IMR-90 (cell line): ENCODE measurements at regions not wholly inside any gene's neighbourhood (a gene's known extent, or its start where the extent isn't known, plus 50 kb on each side); places are given as distances from the start of the nearest gene placed in this dataset.

ENCODE experiments used
- ATAC-seq: fragments of 200-7000 bp; cut with Tn5 transposase; 2 replicates; pipeline ENCODE4 v1.9.1; 2020; ENCODE audit warnings: low read depth, mild to moderate bottlenecking, moderate library complexity
- BruUV-seq: library from RNA; stranded (reverse); fragments of 400-500 nt; replicated peaks from 2 replicates; lab custom pipeline; 2021; lab: Mats Ljungman, UMichigan
- CTCF ChIA-PET: fragments of 300-600 bp; formaldehyde crosslinking; extraction: SDS; loops from one replicate; lab custom pipeline; 2021; ENCODE audit warnings: antibody characterized with exemption; lab: Yijun Ruan, JAX
- POLR2A ChIA-PET: fragments of 300-600 bp; sonication (Branson Sonifier 250); formaldehyde crosslinking; loops from one replicate; lab custom pipeline; 2022; ENCODE audit warnings: antibody characterized with exemption; ENCODE audit not compliant: unreplicated experiment; lab: Charles Lee
- DNase-seq: peaks from one replicate; pipeline ENCODE4 v3.0.0; 2013
- H2AFZ ChIP-seq: replicated peaks from 2 replicates; pipeline ENCODE3; 2013; ENCODE audit warnings: low read length, mild to moderate bottlenecking; ENCODE audit not compliant: poor library complexity
- H2AK5ac ChIP-seq: 2 replicates; pipeline ENCODE4 v1.6.1; 2013; ENCODE audit warnings: low read depth, low read length, inconsistent platforms
- H2AK9ac ChIP-seq: replicated peaks from 2 replicates; pipeline ENCODE3; 2013; ENCODE audit warnings: mild to moderate bottlenecking, low read depth, low read length, moderate library complexity; ENCODE audit not compliant: poor library complexity
- H2BK120ac ChIP-seq: 2 replicates; pipeline ENCODE4 v1.6.1; 2013; ENCODE audit warnings: low read depth, low read length, inconsistent platforms
- H2BK15ac ChIP-seq: 3 replicates; pipeline ENCODE4 v1.6.1; 2013; ENCODE audit warnings: low read depth, low read length, inconsistent platforms
- H2BK20ac ChIP-seq: 2 replicates; pipeline ENCODE4 v1.6.1; 2013; ENCODE audit warnings: low read depth, mild to moderate bottlenecking, inconsistent platforms, low read length, moderate library complexity
- H2BK5ac ChIP-seq: 2 replicates; pipeline ENCODE4 v1.6.1; 2013; ENCODE audit warnings: mild to moderate bottlenecking, low read depth, low read length, inconsistent platforms; ENCODE audit not compliant: poor library complexity, severe bottlenecking
- H3K14ac ChIP-seq: replicated peaks from 2 replicates; pipeline ENCODE4 v1.6.1; 2013; ENCODE audit warnings: low read depth, low read length, inconsistent platforms
- H3K18ac ChIP-seq: 2 replicates; pipeline ENCODE4 v1.6.1; 2013; ENCODE audit warnings: low read depth, low read length, control low read depth
- H3K23ac ChIP-seq: 2 replicates; pipeline ENCODE4 v1.6.1; 2013; ENCODE audit warnings: low read depth, low read length, inconsistent platforms
- H3K27ac ChIP-seq: 2 replicates; pipeline ENCODE4 v1.5.1; 2013; ENCODE audit warnings: mild to moderate bottlenecking, control low read depth, low read length; ENCODE audit not compliant: insufficient read depth
- H3K27me3 ChIP-seq: 2 replicates; pipeline ENCODE4 v1.6.1; 2013; ENCODE audit warnings: low read length; ENCODE audit not compliant: control insufficient read depth, insufficient read depth
- H3K36me3 ChIP-seq: 2 replicates; pipeline ENCODE4 v1.6.1; 2013; ENCODE audit warnings: low read length, mixed read lengths; ENCODE audit not compliant: control insufficient read depth, insufficient read depth
- H3K4ac ChIP-seq: 2 replicates; pipeline ENCODE4 v1.6.1; 2013; ENCODE audit warnings: low read depth, low read length, inconsistent platforms
- H3K4me1 ChIP-seq: 2 replicates; pipeline ENCODE4 v1.6.1; 2013; ENCODE audit warnings: low read length, mixed read lengths; ENCODE audit not compliant: control insufficient read depth, insufficient read depth
- H3K4me2 ChIP-seq: 2 replicates; pipeline ENCODE4 v1.6.1; 2013; ENCODE audit warnings: low read depth, mild to moderate bottlenecking, control low read depth, low read length, moderate library complexity
- H3K4me3 ChIP-seq: 2 replicates; pipeline ENCODE4 v1.5.1; 2013; ENCODE audit warnings: low read depth, mild to moderate bottlenecking, control low read depth, low read length, moderate library complexity; ENCODE audit not compliant: insufficient read depth
- H3K56ac ChIP-seq: 2 replicates; pipeline ENCODE4 v1.6.1; 2013; ENCODE audit warnings: low read length, inconsistent platforms; ENCODE audit not compliant: insufficient read depth; ENCODE audit errors: extremely low read depth
- H3K79me1 ChIP-seq, 2 experiments: 2 replicates each; pipeline ENCODE4 v1.6.1; 2013; ENCODE audit warnings: low read length in 2 of 2, inconsistent platforms in 1 of 2, low read depth in 1 of 2
- H3K9ac ChIP-seq: 2 replicates; pipeline ENCODE4 v1.6.1; 2013; ENCODE audit warnings: low read depth, low read length, control low read depth
- H3K9me1 ChIP-seq: 2 replicates; pipeline ENCODE4 v1.6.1; 2013; ENCODE audit warnings: low read length, inconsistent platforms; ENCODE audit not compliant: insufficient read depth
- H3K9me3 ChIP-seq: 2 replicates; pipeline ENCODE4 v1.6.1; 2013; ENCODE audit warnings: low read length; ENCODE audit not compliant: control insufficient read depth, insufficient read depth
- H4K20me1 ChIP-seq: 2 replicates; pipeline ENCODE4 v1.6.1; 2013; ENCODE audit warnings: low read length, inconsistent platforms; ENCODE audit not compliant: insufficient read depth
- H4K5ac ChIP-seq: 2 replicates; pipeline ENCODE4 v1.6.1; 2013; ENCODE audit warnings: mild to moderate bottlenecking, low read depth, low read length, control low read depth
- H4K8ac ChIP-seq, 2 experiments: 2 replicates each; pipeline ENCODE4 v1.6.1; 2013; ENCODE audit warnings: low read depth in 2 of 2, low read length in 2 of 2, control low read depth in 1 of 2, inconsistent platforms in 1 of 2
- H4K91ac ChIP-seq: 2 replicates; pipeline ENCODE4 v1.6.1; 2013; ENCODE audit warnings: low read depth, low read length, inconsistent platforms; ENCODE audit not compliant: insufficient read depth
- MAFK ChIP-seq: IDR thresholded peaks from 2 replicates; pipeline ENCODE4 v1.6.1; 2012; ENCODE audit warnings: low read depth, low read length, improper control_type of control experiment
- POLR2A ChIP-seq: IDR thresholded peaks from 2 replicates; pipeline ENCODE4 v1.6.1; 2012; ENCODE audit warnings: mild to moderate bottlenecking, low read depth, low read length
- WGBS, 2 experiments: methylation state at CpG; one replicate each; pipeline versions ENCODE4 v1.1.5 to v1.1.7; 2013; ENCODE audit warnings: missing lambda C conversion rate in 2 of 2; ENCODE audit not compliant: insufficient read length in 1 of 2; ENCODE audit errors: extremely low coverage in 2 of 2; 5-methylcytosine and 5-hydroxymethylcytosine counted together
- dilution Hi-C: fragments of 300-500 bp; cut with HindIII; formaldehyde crosslinking; loops from one replicate; pipeline ENCODE4 v1.14.3; 2018; ENCODE audit warnings: low sequenced_read_pairs; ENCODE audit not compliant: unreplicated experiment
- in situ Hi-C: fragments of 300-500 bp; cut with MboI; formaldehyde crosslinking; loops from 3 replicates; pipeline ENCODE4 v1.14.3; 2019; ENCODE audit warnings: low sequenced_read_pairs, inconsistent platforms, mixed read lengths
- intact Hi-C: fragments of 100-400 bp; cut with micrococcal nuclease; formaldehyde crosslinking; loops from 2 replicates; pipeline ENCODE4 v1.10.0; 2022

GRCh38 chr4:162457071-162457865, 293.5 kb upstream of the FSTL5 start:
- in situ Hi-C loops, result no loop called here
- Histone ChIP-seq H3K79me1 (no peaks in the 10 kb centered on the region), H3K9me3 (peaks cover 4% of the 10 kb centered on the region; the same call in 1 of the 2 replicates), H4K8ac (no peak overlapping the region), H3K27ac (no peak overlapping the region), H2AK9ac (no peak overlapping the region), H4K91ac (no peak overlapping the region), H4K20me1 (no peaks in the 10 kb centered on the region), H2BK20ac (no peak overlapping the region), H3K36me3 (no peaks in the 10 kb centered on the region), H3K4me1 (no peaks in the 10 kb centered on the region), H4K5ac (no peak overlapping the region), H3K56ac (no peak overlapping the region), H3K23ac (no peak overlapping the region), H2AFZ (no peak overlapping the region), H3K4ac (no peak overlapping the region), H2AK5ac (no peak overlapping the region), H2BK15ac (no peak overlapping the region), H3K18ac (no peak overlapping the region), H2BK5ac (no peak overlapping the region), H3K4me2 (no peak overlapping the region), H3K27me3 (no peaks in the 10 kb centered on the region), H2BK120ac (no peak overlapping the region), H3K9me1 (no peaks in the 10 kb centered on the region), H3K14ac (no peak overlapping the region), H3K4me3 (no peak overlapping the region), H3K9ac (no peak overlapping the region)
- dilution Hi-C loops, result no loop called here
- WGBS, 2 experiments, result no CpG with 5 or more reads among the region's 5 CpGs
- no peak for ATAC-seq
- intact Hi-C loops, result no loop called here
- ChIA-PET POLR2A (no interaction called here), CTCF (no interaction called here)
- TF ChIP-seq MAFK (no peak), POLR2A (no peak)
- DNase-seq, result no peak
- no TSS peak for BruUV-seq
